ENCODE measurements at regions not wholly inside any gene's neighbourhood (a gene's known extent, or its start where the extent isn't known, plus 50 kb on each side); places are given as distances from the start of the nearest gene placed in this dataset.

DNA sequence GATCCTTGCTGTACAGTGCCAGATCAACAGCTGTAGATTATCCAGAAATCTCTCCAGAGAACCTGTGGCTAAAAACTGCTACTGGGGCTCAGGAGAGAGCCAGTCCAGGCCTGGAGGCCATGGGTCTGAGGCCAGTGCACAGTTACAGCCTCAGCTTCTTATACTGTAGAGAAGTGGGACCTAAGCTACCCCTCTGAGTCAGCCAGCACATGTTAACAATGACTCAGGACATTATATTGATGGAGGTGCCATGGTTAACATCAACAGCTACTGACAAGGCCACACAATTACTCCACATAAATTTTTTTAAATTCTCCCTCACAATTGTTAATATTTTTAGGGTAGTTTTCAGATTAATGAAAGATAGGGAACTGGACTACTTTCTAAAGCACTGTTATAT is 138.5 kb downstream of the RBM26 start:
- intact Hi-C loops (cut with DNase I), result no loop called here
- DNase-seq, result no peak

DNA sequence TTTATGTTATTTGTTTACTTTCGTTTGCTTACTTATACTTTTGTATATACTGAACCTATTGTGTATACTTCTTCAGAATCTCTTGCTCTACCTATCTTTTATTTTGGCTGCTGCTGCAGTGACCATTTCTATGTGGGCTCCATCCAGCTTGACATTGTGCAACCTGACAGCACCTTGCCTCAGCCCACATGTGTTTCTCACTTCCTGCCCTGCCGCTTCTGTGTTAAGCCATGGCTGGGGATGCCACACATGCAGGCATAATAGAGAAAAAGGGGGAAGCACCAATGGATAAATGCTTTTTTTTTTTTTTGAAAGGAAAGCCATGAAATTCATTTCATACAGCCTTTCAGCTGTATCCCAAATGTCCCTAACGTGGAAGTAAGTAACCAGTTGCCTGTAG is 147.6 kb downstream of the RBM26 start:
- DNase-seq, result no peak
- intact Hi-C loops (cut with DNase I), result no loop called here

DNA sequence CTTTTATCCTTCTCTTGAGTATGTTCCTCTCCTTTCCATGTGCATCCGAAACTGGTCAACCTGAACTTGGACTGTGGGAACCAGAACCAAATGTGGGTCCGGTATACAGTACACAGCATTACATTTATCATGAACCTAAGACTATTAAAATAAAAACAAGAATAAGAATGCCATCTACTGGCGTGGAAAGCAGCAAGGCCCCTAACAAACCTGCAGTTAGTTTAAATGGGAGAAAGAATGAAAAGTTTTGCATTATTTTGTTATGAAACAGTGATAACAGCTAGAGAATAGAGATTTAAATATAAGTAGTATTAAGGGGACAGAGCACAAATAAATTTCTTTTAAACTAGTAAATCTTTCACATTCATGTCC is 159.5 kb downstream of the RBM26 start:
- intact Hi-C loops (cut with DNase I), result no loop called here
- DNase-seq, result no peak

DNA sequence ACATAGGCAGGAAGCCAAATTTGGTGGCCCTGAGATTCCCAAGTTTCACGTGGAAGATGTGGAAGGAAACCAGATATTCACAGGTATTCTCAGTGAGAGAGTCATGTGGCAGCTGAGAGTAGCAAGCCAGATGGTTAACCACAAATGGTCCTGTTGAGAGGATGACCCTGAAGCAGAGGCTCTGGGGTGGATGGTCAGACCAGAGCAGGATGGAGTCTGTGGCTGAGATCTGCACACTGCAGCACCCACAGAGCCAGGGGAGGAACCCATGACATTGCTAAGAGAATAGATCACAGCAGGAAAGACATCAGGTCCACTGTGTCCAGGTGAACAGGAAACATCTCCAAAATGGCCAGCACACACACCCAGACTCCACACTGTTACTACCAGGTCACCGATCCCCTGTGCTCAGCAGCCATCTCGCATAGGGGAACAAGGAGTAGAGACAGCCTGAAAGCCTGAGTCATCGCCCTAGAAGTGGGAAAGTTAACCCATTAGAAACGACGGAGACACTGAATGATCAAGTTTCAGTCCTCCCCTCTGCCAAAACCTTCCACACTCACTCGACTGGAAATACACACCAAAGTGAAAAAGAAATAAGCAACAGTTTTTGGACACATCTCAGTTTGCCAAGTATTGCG is 160.0 kb downstream of the RBM26 start:
- intact Hi-C loops (cut with DNase I), result no loop called here
- no peak for DNase-seq

DNA sequence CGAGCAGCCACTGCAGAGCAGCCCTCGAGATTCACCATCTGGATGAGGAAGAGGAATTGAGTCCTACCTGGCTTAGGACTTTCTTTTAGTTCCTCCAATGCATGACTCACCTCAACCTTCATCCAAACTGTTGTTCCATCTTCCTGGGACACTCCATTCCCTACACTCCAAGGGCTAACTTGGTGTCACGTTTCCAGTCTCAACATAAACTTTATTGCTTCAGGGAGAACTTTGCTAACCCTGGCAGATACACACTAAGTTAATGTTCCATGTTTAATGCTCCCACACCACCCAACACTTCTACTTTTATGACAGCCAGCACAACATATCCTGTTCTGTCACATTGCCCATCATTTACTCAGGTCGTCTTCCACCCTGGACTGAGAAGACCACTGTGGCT is 164.4 kb downstream of the RBM26 start:
- no peak for DNase-seq
- intact Hi-C loops (cut with DNase I), result no loop called here

DNA sequence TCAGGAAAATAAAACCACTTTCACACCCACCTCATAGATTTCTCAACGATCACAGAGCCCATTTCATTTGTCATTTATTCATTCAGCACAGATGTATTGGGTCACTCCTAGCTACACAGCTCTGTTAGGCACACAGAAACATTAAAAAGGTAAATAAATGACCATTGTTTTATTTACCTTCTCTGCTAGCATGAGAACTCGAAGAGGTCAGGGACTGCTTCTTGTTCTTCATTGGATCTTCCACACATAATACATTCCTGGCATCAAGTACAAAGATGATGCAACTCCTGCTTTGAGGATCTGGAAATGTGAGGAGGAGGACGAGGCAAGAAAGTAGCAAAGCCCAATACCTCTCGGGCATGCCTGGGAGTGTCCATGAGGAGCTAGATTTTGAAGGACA is 168.1 kb downstream of the RBM26 start:
- intact Hi-C loops (cut with DNase I), result no loop called here

DNA sequence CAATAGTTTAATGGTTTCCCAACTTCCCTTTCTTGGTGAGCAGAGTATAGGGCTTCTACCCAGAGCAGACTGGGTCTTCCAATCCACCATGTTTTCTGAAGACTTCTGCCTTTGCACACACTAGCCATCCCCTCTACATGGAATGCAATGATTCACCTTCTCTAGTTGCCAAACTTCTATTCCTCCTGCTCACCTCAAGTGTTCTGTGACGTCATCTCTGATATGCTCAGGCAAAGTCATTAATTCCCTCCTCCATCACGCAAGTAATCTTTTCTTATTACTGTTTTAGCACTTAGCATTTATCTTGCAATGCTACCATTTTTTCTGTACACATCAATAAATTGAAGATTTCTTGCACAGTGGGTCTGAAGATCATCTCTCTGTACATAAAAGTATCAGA is 174.2 kb downstream of the RBM26 start:
- no peak for DNase-seq
- intact Hi-C loops (cut with DNase I), result no loop called here

More for the DNA sequence above, 168.1 kb downstream of the RBM26 start:
- DNase-seq, result no peak

DNA sequence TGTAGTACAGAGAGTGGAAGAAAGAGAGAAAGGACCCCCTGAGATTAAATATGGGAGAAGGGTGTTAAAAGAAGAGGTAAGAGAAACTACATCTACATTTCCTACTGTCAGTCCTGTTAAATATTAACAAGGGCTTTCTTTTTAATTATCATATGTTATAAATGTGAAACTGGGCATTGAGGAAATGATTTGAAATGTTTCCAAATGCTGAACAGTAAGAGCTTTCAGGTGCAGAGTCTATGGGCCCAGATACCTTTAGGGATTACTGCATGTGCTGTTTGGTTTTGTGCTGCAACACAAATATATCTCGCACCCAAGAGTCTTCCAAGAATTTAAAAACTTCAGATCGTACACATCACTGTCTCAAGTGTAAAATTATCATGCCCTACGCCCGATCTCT is 176.3 kb downstream of the RBM26 start:
- intact Hi-C loops (cut with DNase I), result no loop called here
- no peak for DNase-seq

DNA sequence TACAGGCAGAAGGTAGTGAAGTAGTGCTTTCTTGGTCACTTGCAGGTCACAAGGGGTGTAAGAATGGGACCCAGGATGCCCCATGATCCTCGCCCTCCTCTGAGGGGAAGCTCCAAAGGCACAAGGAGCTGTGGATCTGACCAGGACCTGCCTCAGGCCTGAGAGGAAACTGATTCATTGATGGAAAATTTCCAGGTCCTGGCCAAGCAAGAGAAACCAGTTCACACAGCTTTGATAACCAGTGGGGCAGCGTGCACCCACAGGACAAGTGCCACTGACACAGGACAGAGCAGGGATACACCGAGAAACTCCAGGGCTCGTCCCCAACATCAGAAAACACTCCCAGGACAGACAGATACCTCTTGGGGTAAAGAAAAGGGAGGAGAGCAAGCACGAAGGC is 177.1 kb downstream of the RBM26 start:
- intact Hi-C loops (cut with DNase I), result no loop called here
- DNase-seq, result no peak

DNA sequence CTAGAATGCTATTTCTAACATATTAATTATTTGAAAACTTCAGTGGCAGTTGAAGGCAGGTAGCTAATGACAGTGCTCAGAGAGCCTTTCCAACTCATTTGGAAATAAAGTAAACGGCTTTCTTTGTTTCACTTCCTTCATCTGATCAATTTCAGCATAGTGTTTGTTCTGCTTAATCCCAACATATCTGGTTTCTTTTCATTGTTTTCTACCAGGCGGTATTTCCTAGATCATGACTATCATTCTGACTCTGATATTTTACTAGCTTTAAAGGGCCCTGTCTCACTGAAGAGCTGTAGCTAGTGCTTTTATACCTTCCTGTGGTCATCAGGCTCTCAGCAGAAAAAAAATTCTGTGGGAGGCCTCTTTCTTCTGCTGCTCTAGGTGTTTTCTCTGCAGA is 178.6 kb downstream of the RBM26 start:
- intact Hi-C loops (cut with DNase I), result no loop called here

DNA sequence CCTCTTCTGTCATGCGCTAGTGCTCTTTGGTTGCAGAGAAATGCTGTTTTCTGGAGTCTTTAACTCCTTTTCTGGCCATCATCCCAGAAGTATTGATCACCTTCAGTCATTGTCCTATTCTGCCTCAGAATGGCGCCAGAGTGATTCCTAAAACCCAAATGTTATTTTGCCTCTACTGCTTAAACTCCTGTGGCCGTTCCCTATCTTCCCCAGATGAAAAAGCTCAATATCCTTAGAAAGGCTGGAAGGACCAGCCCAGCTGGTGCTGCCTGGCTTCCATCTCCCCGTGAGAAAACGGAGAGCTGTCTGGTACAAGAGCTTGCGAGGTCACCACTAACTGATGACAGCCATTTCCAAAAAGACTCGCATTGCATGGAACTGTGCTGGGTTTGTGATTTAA is 179.1 kb downstream of the RBM26 start:
- intact Hi-C loops (cut with DNase I), result no loop called here
- DNase-seq, result no peak

More for the DNA sequence above, 178.6 kb downstream of the RBM26 start:
- no peak for DNase-seq

DNA sequence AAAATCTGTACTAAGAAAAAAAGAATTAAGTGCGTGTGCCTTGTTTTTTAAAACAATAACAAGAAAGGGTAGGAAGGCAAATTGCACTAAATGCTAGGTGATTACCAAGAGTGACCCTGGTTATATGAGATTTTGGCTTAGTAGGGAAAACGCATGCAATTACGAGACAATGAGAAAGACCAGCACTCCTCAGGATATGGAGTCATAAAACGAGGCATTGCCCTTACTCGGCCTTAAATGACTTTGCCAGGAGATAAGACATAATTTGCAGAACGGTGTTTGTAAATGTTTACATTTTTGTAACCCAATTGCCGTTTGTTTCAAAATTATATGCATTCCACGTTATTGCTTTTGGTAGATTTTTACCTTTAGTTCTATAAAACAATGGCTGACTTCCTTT is 179.8 kb downstream of the RBM26 start:
- no peak for DNase-seq
- intact Hi-C loops (cut with DNase I), result no loop called here

DNA sequence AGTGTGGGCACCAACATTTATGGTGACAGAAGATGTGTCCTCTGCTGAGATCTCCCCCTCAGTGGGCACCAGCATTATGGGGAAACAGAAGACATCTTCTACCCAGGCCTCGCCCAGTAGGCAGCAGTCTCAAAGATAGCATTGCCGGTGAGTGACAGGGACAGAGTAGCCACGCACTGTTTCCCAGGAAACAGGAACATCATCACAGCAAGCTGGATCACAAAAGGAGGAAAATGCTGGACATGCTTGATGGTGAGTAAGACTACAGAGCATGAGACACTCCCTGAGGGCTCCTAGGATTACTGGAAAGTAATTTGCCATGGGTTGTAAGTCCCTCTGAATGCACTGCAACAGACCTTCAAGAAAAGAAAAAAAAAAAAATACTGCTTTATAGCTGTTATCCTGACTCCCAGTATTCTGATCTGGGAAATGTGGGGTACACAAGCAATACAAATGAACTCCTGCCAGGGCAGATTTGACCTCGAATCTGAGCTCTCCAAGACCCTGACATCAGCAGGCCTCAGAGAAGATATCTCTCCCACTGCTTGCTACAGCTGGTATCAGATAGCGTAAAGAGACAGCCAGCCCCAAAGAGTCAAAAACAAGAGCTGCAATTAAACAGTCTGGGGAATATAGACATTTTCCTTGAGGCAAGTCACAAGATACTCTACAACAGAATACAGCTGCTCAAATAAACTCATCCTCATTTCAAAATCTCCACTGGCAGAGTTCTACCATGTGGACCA is 180.4 kb downstream of the RBM26 start:
- intact Hi-C loops (cut with DNase I), result no loop called here
- no peak for DNase-seq

DNA sequence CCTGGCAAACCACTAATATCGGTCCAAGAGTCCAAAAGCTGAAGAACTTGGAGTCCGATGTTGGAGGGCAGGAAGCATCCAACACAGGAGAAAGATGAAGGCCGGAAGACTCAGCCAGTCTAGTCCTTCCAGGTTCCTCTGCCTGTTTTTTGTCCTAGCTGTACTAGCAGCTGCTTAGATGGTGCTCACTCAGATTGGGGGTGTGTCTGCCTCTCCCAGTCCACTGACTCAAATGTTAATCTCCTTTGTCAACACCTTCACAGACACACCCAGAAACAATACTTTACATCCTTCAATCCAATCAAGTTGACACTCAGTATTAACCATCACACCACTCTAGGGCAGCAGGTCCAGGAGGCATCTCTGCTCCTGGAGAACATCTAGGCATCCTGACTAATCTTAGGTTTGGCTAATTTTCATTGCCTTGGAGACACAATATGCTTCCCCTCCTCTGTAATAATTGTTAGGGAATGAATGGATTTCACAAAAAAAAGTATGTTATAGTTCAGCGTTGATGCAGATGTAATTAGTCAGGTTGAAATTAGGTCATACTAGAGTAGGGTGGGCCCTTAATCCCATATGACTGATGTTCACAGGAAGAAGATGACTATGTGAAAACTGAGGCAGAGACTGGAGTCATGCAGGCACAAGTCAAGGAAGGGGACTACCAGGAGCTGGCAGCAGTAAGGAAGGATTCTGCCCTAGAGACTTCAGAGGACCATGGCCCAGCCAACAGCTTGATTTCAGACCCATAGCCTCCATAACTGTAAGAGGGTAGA is 183.4 kb downstream of the RBM26 start:
- intact Hi-C loops (cut with DNase I), result no loop called here
- no peak for DNase-seq

DNA sequence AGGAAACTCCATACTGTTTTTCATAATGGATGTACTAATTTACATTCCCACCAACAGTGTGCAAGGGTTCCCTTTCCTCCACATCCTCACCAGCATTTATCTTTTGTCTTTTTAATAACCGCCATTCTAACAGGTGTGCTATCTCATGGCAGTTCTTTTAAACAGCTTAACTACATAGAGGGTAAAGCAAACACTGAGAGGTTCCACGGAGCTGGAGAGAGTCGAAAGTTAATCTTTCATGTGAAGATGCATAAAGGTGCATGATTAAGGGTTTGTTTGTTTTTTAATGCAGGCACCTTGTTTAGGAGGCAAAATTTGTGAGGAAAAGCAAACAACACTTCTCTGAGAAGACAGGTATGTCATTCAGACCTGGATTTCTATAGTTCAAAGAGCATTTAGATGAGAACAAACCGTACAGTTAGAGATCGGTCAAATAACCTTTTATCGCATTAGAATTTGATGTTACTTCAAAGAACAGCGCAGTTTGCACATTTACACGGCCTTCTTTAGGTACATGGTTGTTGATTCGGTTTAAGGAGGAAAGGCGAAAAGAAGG is 193.9 kb downstream of the RBM26 start:
- intact Hi-C loops (cut with DNase I), result no loop called here
- DNase-seq, result no peak

DNA sequence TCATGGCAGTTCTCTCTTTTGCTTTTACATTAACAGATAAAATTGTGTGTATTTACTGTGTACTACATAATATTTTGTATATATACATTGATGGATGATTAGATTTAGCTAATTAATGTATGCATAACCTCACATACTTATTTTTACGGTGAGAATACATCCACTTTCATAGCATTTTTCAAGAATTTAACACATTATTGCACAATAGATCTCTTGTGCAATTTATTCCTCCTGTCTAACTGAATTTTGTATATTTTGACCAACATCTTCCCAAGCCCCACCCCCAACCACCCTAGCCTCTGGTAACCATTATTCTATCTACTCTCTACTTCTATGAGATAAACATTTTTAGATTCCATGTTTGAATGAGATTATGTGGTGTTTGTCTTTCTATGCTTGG is 194.7 kb downstream of the RBM26 start:
- no peak for DNase-seq
- intact Hi-C loops (cut with DNase I), result no loop called here

DNA sequence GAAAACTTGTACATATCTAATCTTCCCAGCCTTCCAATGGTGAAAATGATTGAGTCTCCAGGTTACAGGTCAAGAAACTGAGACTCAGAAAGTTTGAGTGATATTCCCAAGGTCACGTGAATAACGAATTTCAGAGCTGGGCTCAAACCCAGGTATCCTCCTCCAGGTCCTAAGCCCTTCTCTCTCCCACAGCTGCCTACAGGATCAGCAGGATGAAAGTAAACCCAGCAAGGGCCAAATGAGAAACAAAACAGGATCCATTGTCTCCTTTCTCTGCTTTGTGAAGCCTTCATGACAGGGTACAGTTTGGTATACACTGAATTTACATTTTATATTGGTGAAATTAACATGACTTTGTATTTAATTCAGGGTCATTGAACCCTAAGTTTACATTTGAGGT is 208.1 kb downstream of the RBM26 start:
- no peak for DNase-seq
- intact Hi-C loops (cut with DNase I), result no loop called here

DNA sequence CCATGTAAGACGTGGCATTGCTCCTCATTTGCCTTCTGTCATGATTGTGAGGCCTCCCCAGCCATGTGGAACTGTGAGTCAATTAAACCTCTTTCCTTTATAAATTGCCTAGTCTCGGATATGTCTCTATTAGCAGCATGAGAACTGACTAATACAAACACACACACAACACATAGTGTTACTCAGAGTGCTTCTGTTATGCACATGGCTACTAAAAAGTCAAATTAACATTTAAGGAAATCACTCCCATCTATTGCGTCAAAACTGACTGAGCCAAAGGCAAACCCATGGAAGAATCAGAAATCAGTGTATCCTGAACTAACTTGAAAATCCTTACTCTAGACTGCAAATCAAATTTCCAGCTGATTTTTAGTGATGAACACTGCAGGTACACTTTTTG is 209.2 kb downstream of the RBM26 start:
- intact Hi-C loops (cut with DNase I), result no loop called here

DNA sequence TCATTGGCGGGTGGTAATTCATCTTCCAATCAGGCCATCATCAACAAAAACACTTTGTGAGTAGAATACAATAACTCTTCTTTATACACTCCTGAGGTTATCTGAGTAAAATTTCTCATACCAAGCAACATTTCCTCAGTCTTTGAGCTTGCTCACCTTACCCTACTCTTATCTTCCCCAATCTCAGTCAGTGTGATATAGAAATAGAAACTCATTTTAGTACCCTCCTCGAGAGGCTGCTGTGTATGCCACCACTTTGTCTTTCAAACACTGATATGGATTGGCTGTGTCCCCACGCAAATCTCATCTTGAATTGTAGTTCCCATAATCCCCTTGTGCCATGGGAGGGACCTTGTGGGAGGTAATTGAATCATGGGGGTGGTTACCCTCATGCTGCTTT is 209.7 kb downstream of the RBM26 start:
- DNase-seq, result no peak
- intact Hi-C loops (cut with DNase I), result no loop called here

More for the DNA sequence above, 209.2 kb downstream of the RBM26 start:
- no peak for DNase-seq

DNA sequence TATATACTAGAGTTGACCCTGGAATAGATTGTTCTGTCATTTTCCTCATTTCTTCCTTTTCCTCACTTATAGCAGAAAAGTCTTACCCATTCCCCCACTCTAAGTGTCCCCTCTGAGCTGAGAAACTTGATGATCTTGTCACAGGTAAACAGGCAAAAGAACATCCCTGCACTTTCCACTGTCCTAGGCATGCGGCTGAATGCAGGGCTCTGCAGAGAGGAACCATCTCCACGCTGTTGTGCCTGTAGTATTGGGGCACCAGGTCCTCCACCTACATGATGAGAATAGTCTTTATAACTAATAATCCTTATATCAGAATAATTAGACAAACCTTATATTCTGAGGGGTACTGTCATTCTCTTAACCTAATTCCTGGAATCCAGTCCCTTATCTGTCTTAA is 211.3 kb downstream of the RBM26 start:
- intact Hi-C loops (cut with DNase I), result no loop called here
- DNase-seq, result no peak
